ENCODE measurements at regions not wholly inside any gene's neighbourhood (a gene's known extent, or its start where the extent isn't known, plus 50 kb on each side); places are given as distances from the start of the nearest gene placed in this dataset.

GRCh38 chr11:122279194-122279593 is 163.2 kb upstream of the BLID start:
- POLR2A ChIA-PET = no interaction called here
- CTCF ChIA-PET = no interaction called here
- Histone ChIP-seq H3K4me1 (ENCODE audit: control extremely low read depth in 1 of 4, control insufficient read depth in 4 of 4, insufficient read depth in 4 of 4, low read length in 3 of 4) (no peaks in the 10 kb centered on the region), H3K9me3 (ENCODE audit: control extremely low read depth in 1 of 5, control insufficient read depth in 4 of 5, insufficient read depth in 2 of 5, low read depth in 1 of 5, low read length in 4 of 5) (no peaks in the 10 kb centered on the region), H3K4me3 (ENCODE audit: control insufficient read depth in 1 of 7, extremely low read depth in 1 of 7, insufficient read depth in 4 of 7, low read depth in 2 of 7, low read length in 6 of 7) (no peak overlapping the region), H3K36me3 (ENCODE audit: control insufficient read depth in 4 of 4, insufficient read depth in 4 of 4, low read length in 3 of 4) (no peaks in the 10 kb centered on the region), H3K27me3 (replicated peaks in 2 of 5; ENCODE audit: control insufficient read depth in 4 of 5, insufficient read depth in 5 of 5, low read length in 4 of 5) (no peaks in the 10 kb centered on the region), H3K27ac (ENCODE audit: insufficient read depth in 1 of 2, low read depth in 1 of 2, low read length in 2 of 2, poor library complexity in 1 of 2, severe bottlenecking in 2 of 2) (no peak overlapping the region)
- peak in 1 of 3 donors; percentile 4 for DNase-seq

- DNase-seq = no peak
- Histone ChIP-seq H3K4me1 (ENCODE audit: control extremely low read depth in 1 of 4, control insufficient read depth in 4 of 4, insufficient read depth in 4 of 4, low read length in 3 of 4) (no peaks in the 10 kb centered on the region), H3K4me3 (ENCODE audit: control insufficient read depth in 1 of 7, extremely low read depth in 1 of 7, insufficient read depth in 4 of 7, low read depth in 2 of 7, low read length in 6 of 7) (no peak overlapping the region), H3K36me3 (ENCODE audit: control insufficient read depth in 4 of 4, insufficient read depth in 4 of 4, low read length in 3 of 4) (no peaks in the 10 kb centered on the region), H3K27me3 (replicated peaks in 2 of 5; ENCODE audit: control insufficient read depth in 4 of 5, insufficient read depth in 5 of 5, low read length in 4 of 5) (no peaks in the 10 kb centered on the region), H3K27ac (ENCODE audit: insufficient read depth in 1 of 2, low read depth in 1 of 2, low read length in 2 of 2, poor library complexity in 1 of 2, severe bottlenecking in 2 of 2) (no peak overlapping the region), H3K9me3 (ENCODE audit: control extremely low read depth in 1 of 5, control insufficient read depth in 4 of 5, insufficient read depth in 2 of 5, low read depth in 1 of 5, low read length in 4 of 5) (no peaks in the 10 kb centered on the region)
- ChIA-PET CTCF (interaction anchor here (0.6 kb wide), 1 partner anchor 234 kb away, joined by 3 read pairs; no protein-coding TSS in a partner anchor), POLR2A (no interaction called here)
- 72% methylated on average over 3 of the region's 4 CpGs for WGBS (ENCODE audit: insufficient coverage)
These were observed 161.5 kb upstream of the BLID start for GRCh38 chr11:122277493-122277892.

- DNase-seq = no peak
- ChIA-PET CTCF (interaction anchor here (1.5 kb wide), 1 partner anchor 17 kb away, joined by 4 read pairs; no protein-coding TSS in a partner anchor), POLR2A (interaction anchor here (0.7 kb wide), 1 partner anchor 99 kb away, joined by 3 read pairs; no protein-coding TSS in a partner anchor)
- WGBS (ENCODE audit: insufficient coverage) = no CpG with 5 or more reads among the region's 1 CpG
- Histone ChIP-seq H3K4me1 (ENCODE audit: control extremely low read depth in 1 of 4, control insufficient read depth in 4 of 4, insufficient read depth in 4 of 4, low read length in 3 of 4) (no peaks in the 10 kb centered on the region), H3K36me3 (ENCODE audit: control insufficient read depth in 4 of 4, insufficient read depth in 4 of 4, low read length in 3 of 4) (no peaks in the 10 kb centered on the region), H3K9me3 (ENCODE audit: control extremely low read depth in 1 of 5, control insufficient read depth in 4 of 5, insufficient read depth in 2 of 5, low read depth in 1 of 5, low read length in 4 of 5) (no peaks in the 10 kb centered on the region), H3K27me3 (replicated peaks in 2 of 5; ENCODE audit: control insufficient read depth in 4 of 5, insufficient read depth in 5 of 5, low read length in 4 of 5) (no peaks in the 10 kb centered on the region), H3K27ac (ENCODE audit: insufficient read depth in 1 of 2, low read depth in 1 of 2, low read length in 2 of 2, poor library complexity in 1 of 2, severe bottlenecking in 2 of 2) (no peak overlapping the region), H3K4me3 (ENCODE audit: control insufficient read depth in 1 of 7, extremely low read depth in 1 of 7, insufficient read depth in 4 of 7, low read depth in 2 of 7, low read length in 6 of 7) (no peak overlapping the region)
These were observed 160.2 kb upstream of the BLID start for GRCh38 chr11:122276221-122276620.

- Histone ChIP-seq H3K9me3 (ENCODE audit: control extremely low read depth in 1 of 5, control insufficient read depth in 4 of 5, insufficient read depth in 2 of 5, low read depth in 1 of 5, low read length in 4 of 5) (no peaks in the 10 kb centered on the region), H3K36me3 (ENCODE audit: control insufficient read depth in 4 of 4, insufficient read depth in 4 of 4, low read length in 3 of 4) (no peaks in the 10 kb centered on the region), H3K27me3 (replicated peaks in 2 of 5; ENCODE audit: control insufficient read depth in 4 of 5, insufficient read depth in 5 of 5, low read length in 4 of 5) (no peaks in the 10 kb centered on the region), H3K27ac (ENCODE audit: insufficient read depth in 1 of 2, low read depth in 1 of 2, low read length in 2 of 2, poor library complexity in 1 of 2, severe bottlenecking in 2 of 2) (no peak overlapping the region), H3K4me1 (ENCODE audit: control extremely low read depth in 1 of 4, control insufficient read depth in 4 of 4, insufficient read depth in 4 of 4, low read length in 3 of 4) (no peaks in the 10 kb centered on the region), H3K4me3 (ENCODE audit: control insufficient read depth in 1 of 7, extremely low read depth in 1 of 7, insufficient read depth in 4 of 7, low read depth in 2 of 7, low read length in 6 of 7) (no peak overlapping the region)
- 81% methylated on average over 3 of the region's 4 CpGs for WGBS (ENCODE audit: insufficient coverage)
- POLR2A ChIA-PET = no interaction called here
- CTCF ChIA-PET = interaction anchor here (1.5 kb wide), 1 partner anchor 18 kb away, joined by 4 read pairs; no protein-coding TSS in a partner anchor
- no peak for DNase-seq
These were observed 159.5 kb upstream of the BLID start for GRCh38 chr11:122275508-122275907.

- CTCF ChIA-PET = interaction anchor here (1.2 kb wide), 1 partner anchor 19 kb away, joined by 3 read pairs; no protein-coding TSS in a partner anchor
- Histone ChIP-seq H3K36me3 (ENCODE audit: control insufficient read depth in 4 of 4, insufficient read depth in 4 of 4, low read length in 3 of 4) (no peaks in the 10 kb centered on the region), H3K27ac (ENCODE audit: insufficient read depth in 1 of 2, low read depth in 1 of 2, low read length in 2 of 2, poor library complexity in 1 of 2, severe bottlenecking in 2 of 2) (no peak overlapping the region), H3K9me3 (ENCODE audit: control extremely low read depth in 1 of 5, control insufficient read depth in 4 of 5, insufficient read depth in 2 of 5, low read depth in 1 of 5, low read length in 4 of 5) (no peaks in the 10 kb centered on the region), H3K4me1 (ENCODE audit: control extremely low read depth in 1 of 4, control insufficient read depth in 4 of 4, insufficient read depth in 4 of 4, low read length in 3 of 4) (no peaks in the 10 kb centered on the region), H3K4me3 (ENCODE audit: control insufficient read depth in 1 of 7, extremely low read depth in 1 of 7, insufficient read depth in 4 of 7, low read depth in 2 of 7, low read length in 6 of 7) (no peak overlapping the region), H3K27me3 (replicated peaks in 2 of 5; ENCODE audit: control insufficient read depth in 4 of 5, insufficient read depth in 5 of 5, low read length in 4 of 5) (no peaks in the 10 kb centered on the region)
- 100% methylated on average over 1 of the region's 3 CpGs for WGBS (ENCODE audit: insufficient coverage)
- POLR2A ChIA-PET = no interaction called here
- no peak for DNase-seq
These were observed 157.6 kb upstream of the BLID start for GRCh38 chr11:122273476-122274191.

GRCh38 chr11:122271745-122272144 is 155.7 kb upstream of the BLID start:
- POLR2A ChIA-PET = no interaction called here
- H3K9me3 ChIP-seq (ENCODE audit: control extremely low read depth in 1 of 5, control insufficient read depth in 4 of 5, insufficient read depth in 2 of 5, low read depth in 1 of 5, low read length in 4 of 5) = no peaks in the 10 kb centered on the region
- no peak overlapping the region for H3K27ac ChIP-seq (ENCODE audit: insufficient read depth in 1 of 2, low read depth in 1 of 2, low read length in 2 of 2, poor library complexity in 1 of 2, severe bottlenecking in 2 of 2)
- H3K4me3 ChIP-seq (ENCODE audit: control insufficient read depth in 1 of 7, extremely low read depth in 1 of 7, insufficient read depth in 4 of 7, low read depth in 2 of 7, low read length in 6 of 7) = no peak overlapping the region
- CTCF ChIA-PET = no interaction called here
- DNase-seq = no peak
- no peaks in the 10 kb centered on the region for H3K36me3 ChIP-seq (ENCODE audit: control insufficient read depth in 4 of 4, insufficient read depth in 4 of 4, low read length in 3 of 4)
- peaks cover 2 to 12% (median 7%) of the 10 kb centered on the region in 4 experiments for H3K4me1 ChIP-seq (ENCODE audit: control extremely low read depth in 1 of 4, control insufficient read depth in 4 of 4, insufficient read depth in 4 of 4, low read length in 3 of 4)
- H3K27me3 ChIP-seq (replicated peaks in 2 of 5; ENCODE audit: control insufficient read depth in 4 of 5, insufficient read depth in 5 of 5, low read length in 4 of 5) = no peaks in the 10 kb centered on the region
- 100% methylated on average over 1 of the region's 4 CpGs for WGBS (ENCODE audit: insufficient coverage)

- Histone ChIP-seq H3K4me1 (ENCODE audit: control extremely low read depth in 1 of 4, control insufficient read depth in 4 of 4, insufficient read depth in 4 of 4, low read length in 3 of 4) (peaks cover 5 to 18% (median 10%) of the 10 kb centered on the region in 4 experiments), H3K36me3 (ENCODE audit: control insufficient read depth in 4 of 4, insufficient read depth in 4 of 4, low read length in 3 of 4) (no peaks in the 10 kb centered on the region), H3K9me3 (ENCODE audit: control extremely low read depth in 1 of 5, control insufficient read depth in 4 of 5, insufficient read depth in 2 of 5, low read depth in 1 of 5, low read length in 4 of 5) (no peaks in the 10 kb centered on the region), H3K27me3 (replicated peaks in 2 of 5; ENCODE audit: control insufficient read depth in 4 of 5, insufficient read depth in 5 of 5, low read length in 4 of 5) (no peaks in the 10 kb centered on the region), H3K27ac (ENCODE audit: insufficient read depth in 1 of 2, low read depth in 1 of 2, low read length in 2 of 2, poor library complexity in 1 of 2, severe bottlenecking in 2 of 2) (no peak overlapping the region), H3K4me3 (ENCODE audit: control insufficient read depth in 1 of 7, extremely low read depth in 1 of 7, insufficient read depth in 4 of 7, low read depth in 2 of 7, low read length in 6 of 7) (no peak overlapping the region)
- 100% methylated on average over 4 of the region's 5 CpGs for WGBS (ENCODE audit: insufficient coverage)
- ChIA-PET CTCF (no interaction called here), POLR2A (no interaction called here)
- no peak for DNase-seq
These were observed 155.1 kb upstream of the BLID start for GRCh38 chr11:122271137-122271536.

All from common myeloid progenitor, CD34-positive (primary cell).